Adrenal gland (tissue), 9 donors: ENCODE measurements at regions not wholly inside any gene's neighbourhood (a gene's known extent, or its start where the extent isn't known, plus 50 kb on each side); places are given as distances from the start of the nearest gene placed in this dataset.

Experiments
- DNase-seq, 7 donors: peaks; one replicate each; pipeline ENCODE4 v3.0.0-alpha.2; 2019 to 2020
- H3K27ac ChIP-seq, 5 donors: fragments of 200-600 bp; sonication (generic) in 4 of 5; 1 replicate in 3 of 5; 2 replicates in 2 of 5; pipeline versions ENCODE4 v1.5.1 to v1.8.0; 2016 to 2020; ENCODE audit warnings: mild to moderate bottlenecking in 1 of 5
- H3K27me3 ChIP-seq: fragments of 200-600 bp; 2 replicates; pipeline ENCODE4 v1.8.0; 2021
- H3K36me3 ChIP-seq, 2 donors: fragments of 200-600 bp; replicated peaks in 1 of 2; 1 replicate in 1 of 2; 2 replicates in 1 of 2; pipeline versions ENCODE4 v1.5.1 to v1.8.0; 2018 to 2022
- H3K4me1 ChIP-seq, 2 donors: fragments of 200-600 bp; replicated peaks in 1 of 2; 1 replicate in 1 of 2; 2 replicates in 1 of 2; pipeline versions ENCODE4 v1.5.1 to v1.8.0; 2018 to 2021
- H3K4me3 ChIP-seq, 4 donors: fragments of 200-600 bp; sonication (generic) in 3 of 4; one replicate each; pipeline ENCODE4 v1.5.1; 2016 to 2018
- H3K9me3 ChIP-seq, 3 donors: fragments of 200-600 bp; sonication (generic) in 1 of 3; replicated peaks in 1 of 3; 1 replicate in 2 of 3; 2 replicates in 1 of 3; pipeline versions ENCODE4 v1.5.1 to v1.8.0; 2016 to 2021
- CTCF ChIP-seq, 6 experiments: fragments of 450-650 bp in 4 of 6; fragments of 200-600 bp in 2 of 6; sonication (generic) in 1 of 6; IDR thresholded peaks; 1 replicate in 5 of 6; 2 replicates in 1 of 6; pipeline versions ENCODE4 v1.5.1 to v1.8.0; 2016 to 2021; ENCODE audit warnings: antibody characterized with exemption in 6 of 6, mild to moderate bottlenecking in 2 of 6, moderate library complexity in 1 of 6
- POLR2A ChIP-seq, 2 donors: fragments of 450-650 bp; IDR thresholded peaks; one replicate each; pipeline ENCODE4 v1.6.1; 2017; ENCODE audit warnings: antibody characterized with exemption in 2 of 2, mild to moderate bottlenecking in 2 of 2, moderate library complexity in 1 of 2
- WGBS, 4 donors: extraction: QIAGEN DNeasy Blood & Tissue Kit in 2 of 4; methylation state at CpG; one replicate each; pipeline versions ENCODE4 v1.1.5 to v1.1.7; 2013 to 2017; 5-methylcytosine and 5-hydroxymethylcytosine counted together
- intact Hi-C, 2 donors: fragments of 100-400 bp; cut with DNase I; formaldehyde crosslinking; loops; one replicate each; pipeline versions ENCODE4 v1.14.1 to v1.15.0; 2022 to 2023
- donor health status: healthy with polysubstance abuse.
- donor health status: Bipolar disorder and iron deficiency.
- donor health status: DM: yes; HTN: yes; CAD: no.
- donor health status: DM: no; HTN: no; CAD: no.
- donor health status: DM: no; HTN: no; CAD: no.

- no peaks in the 10 kb centered on the region for H3K4me1 ChIP-seq
- H3K4me3 ChIP-seq = no peak overlapping the region
These were observed 143.0 kb upstream of the MAOA start for GRCh38 chrX:43513085-43513484.

DNA sequence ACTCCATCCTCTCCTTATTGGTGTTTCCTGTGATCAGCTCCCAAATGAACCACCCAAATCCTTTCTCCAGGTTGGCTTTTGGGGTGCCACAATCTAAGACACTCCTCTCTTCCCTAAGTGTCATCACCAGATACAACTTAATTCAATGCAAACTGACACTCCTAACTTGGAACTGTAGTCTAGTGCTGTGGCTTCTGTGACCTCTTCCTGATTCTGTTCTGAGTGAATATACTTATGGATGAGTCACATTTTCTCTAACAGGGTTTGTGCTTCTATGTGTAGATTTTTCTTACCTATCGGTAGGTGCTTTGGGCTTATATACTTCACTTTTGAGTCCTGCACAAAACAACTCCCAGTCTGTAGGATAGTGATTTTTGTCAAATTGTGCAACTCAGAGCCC lies 141.3 kb upstream of the MAOA start:
- 78 to 90% (median 85%) methylated on average over 1 of the region's 1 CpG for WGBS, 4 donors

More at GRCh38 chrX:43513085-43513484, 143.0 kb upstream of the MAOA start:
- Histone ChIP-seq H3K9me3 (no peaks in the 10 kb centered on the region), H3K27me3 (peaks cover 27% of the 10 kb centered on the region), H3K36me3 (no peaks in the 10 kb centered on the region), H3K27ac (no peak overlapping the region)
- DNase-seq = no peak
- TF ChIP-seq CTCF (IDR thresholded peaks at IDR 0.05) (no peak), POLR2A (IDR thresholded peaks at IDR 0.05) (no peak)
- intact Hi-C loops = no loop called here
- 72 to 86% (median 80%) methylated on average over 3 of the region's 3 CpGs for WGBS, 4 donors

DNA sequence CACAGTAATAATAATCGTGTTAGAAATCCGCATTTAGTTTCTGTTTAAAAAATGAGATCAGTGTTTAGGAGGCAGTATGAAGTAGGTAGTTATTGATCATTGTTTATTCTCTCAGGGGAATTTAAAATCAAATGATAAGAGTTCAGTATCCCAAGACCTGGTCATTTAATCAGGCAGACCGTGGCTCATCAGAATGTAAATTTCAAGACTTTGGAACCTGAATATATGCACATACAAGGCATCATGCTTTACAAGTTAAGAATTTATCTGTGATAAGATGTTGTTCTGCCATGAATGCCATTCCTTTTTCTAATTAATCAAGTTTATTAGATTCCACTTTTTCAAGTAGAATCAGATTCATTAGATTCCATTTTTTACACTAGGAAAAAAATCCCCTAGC lies 133.5 kb upstream of the MAOA start:
- no peaks in the 10 kb centered on the region for H3K36me3 ChIP-seq
- H3K4me3 ChIP-seq = no peak overlapping the region
- TF ChIP-seq CTCF (IDR thresholded peaks at IDR 0.05) (no peak), POLR2A (IDR thresholded peaks at IDR 0.05) (no peak)
- WGBS, 4 donors = 83 to 95% (median 84%) methylated on average over 3 of the region's 3 CpGs
- no peak overlapping the region for H3K27ac ChIP-seq
- no peaks in the 10 kb centered on the region for H3K9me3 ChIP-seq
- intact Hi-C loops = no loop called here
- H3K4me1 ChIP-seq = no peaks in the 10 kb centered on the region
- H3K27me3 ChIP-seq = peaks cover 35% of the 10 kb centered on the region
- DNase-seq = no peak

More for the DNA sequence above, 141.3 kb upstream of the MAOA start:
- H3K9me3 ChIP-seq = no peaks in the 10 kb centered on the region
- TF ChIP-seq CTCF (IDR thresholded peaks at IDR 0.05) (no peak), POLR2A (IDR thresholded peaks at IDR 0.05) (no peak)
- H3K4me1 ChIP-seq = no peaks in the 10 kb centered on the region
- no peaks in the 10 kb centered on the region for H3K36me3 ChIP-seq
- H3K4me3 ChIP-seq = no peak overlapping the region
- no peak for DNase-seq
- H3K27me3 ChIP-seq = peaks cover 31% of the 10 kb centered on the region
- H3K27ac ChIP-seq = no peak overlapping the region
- intact Hi-C loops = no loop called here

DNA sequence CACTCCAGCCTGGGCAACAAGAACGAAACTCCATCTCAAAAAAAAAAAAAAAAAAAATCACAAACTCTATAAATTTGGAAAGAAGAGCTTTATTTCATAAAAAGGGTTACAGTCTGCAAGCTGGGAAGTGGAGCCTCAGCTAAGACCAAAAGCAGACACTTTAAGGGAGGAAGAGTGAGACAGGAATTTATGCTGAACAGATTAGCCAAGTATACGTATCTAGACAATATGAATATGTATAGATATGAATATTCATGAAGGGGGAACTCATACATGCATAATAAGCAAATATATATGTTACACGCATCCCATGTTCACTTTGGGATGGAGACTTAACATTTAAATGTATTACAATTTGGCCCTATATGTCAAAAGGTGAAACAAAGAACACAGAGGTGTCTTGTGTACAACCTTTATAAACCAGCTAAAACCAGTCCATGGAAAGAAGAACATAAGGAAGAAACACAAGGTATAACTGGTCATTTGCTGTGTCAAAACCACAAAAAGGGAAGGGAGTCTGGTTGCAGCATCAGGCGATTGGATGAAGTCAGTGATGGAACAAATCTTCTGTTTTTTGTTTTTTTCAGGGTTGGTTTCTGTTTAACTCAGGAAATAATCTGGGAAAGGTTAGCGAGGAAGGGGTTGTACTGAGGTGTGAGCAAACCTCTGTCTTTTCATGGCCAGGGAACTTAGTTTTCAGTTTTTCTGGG lies 130.0 kb upstream of the MAOA start:
- 57 to 75% (median 69%) methylated on average over 5 of the region's 5 CpGs for WGBS, 4 donors
- no peaks in the 10 kb centered on the region for H3K36me3 ChIP-seq
- intact Hi-C loops = no loop called here
- DNase-seq = no peak
- no peaks in the 10 kb centered on the region for H3K4me1 ChIP-seq
- H3K27ac ChIP-seq = no peak overlapping the region
- no peak overlapping the region for H3K4me3 ChIP-seq
- H3K9me3 ChIP-seq = no peaks in the 10 kb centered on the region
- no peak for TF ChIP-seq POLR2A (IDR thresholded peaks at IDR 0.05)
- no peak for TF ChIP-seq CTCF (IDR thresholded peaks at IDR 0.05)
- peaks cover 30% of the 10 kb centered on the region for H3K27me3 ChIP-seq
